Right lobe of liver (tissue), 6 donors: ENCODE measurements at regions not wholly inside any gene's neighbourhood (a gene's known extent, or its start where the extent isn't known, plus 50 kb on each side); places are given as distances from the start of the nearest gene placed in this dataset.

ENCODE experiments used
- ATAC-seq, 4 donors: fragments of 200-7000 bp; cut with Tn5 transposase; one replicate each; pipeline ENCODE4 v1.9.1; 2020; ENCODE audit warnings: mild to moderate bottlenecking in 4 of 4, moderate library complexity in 4 of 4
- DNase-seq, 3 donors: peaks; one replicate each; pipeline ENCODE4 v3.0.0-alpha.2; 2020
- H3K27ac ChIP-seq, 3 donors: fragments of 200-600 bp; one replicate each; pipeline ENCODE4 v1.8.0; 2022
- H3K27me3 ChIP-seq, 2 donors: fragments of 200-600 bp; one replicate each; pipeline ENCODE4 v1.8.0; 2022
- H3K36me3 ChIP-seq, 4 donors: fragments of 200-600 bp; sonication (generic) in 1 of 4; one replicate each; pipeline versions ENCODE4 v1.5.1 to v1.8.0; 2017 to 2022; ENCODE audit warnings: control low read depth in 1 of 4
- H3K4me1 ChIP-seq, 4 donors: fragments of 200-600 bp; sonication (generic) in 1 of 4; one replicate each; pipeline versions ENCODE4 v1.5.1 to v1.8.0; 2017 to 2022; ENCODE audit warnings: control low read depth in 1 of 4
- H3K4me3 ChIP-seq, 3 donors: fragments of 200-600 bp; one replicate each; pipeline ENCODE4 v1.8.0; 2022
- H3K9me3 ChIP-seq, 4 donors: fragments of 200-600 bp; sonication (generic) in 1 of 4; one replicate each; pipeline versions ENCODE4 v1.5.1 to v1.8.0; 2017 to 2022; ENCODE audit warnings: control low read depth in 1 of 4
- POLR2A ChIP-seq: fragments of 450-650 bp; IDR thresholded peaks from one replicate; pipeline ENCODE4 v1.6.1; 2017; ENCODE audit warnings: antibody characterized with exemption, mild to moderate bottlenecking
- WGBS: methylation state at CpG from one replicate; pipeline ENCODE4 v1.1.6; 2018; ENCODE audit warnings: low coverage, low lambda C conversion rate; ENCODE audit not compliant: insufficient coverage; ENCODE audit errors: missing lambda C conversion rate; 5-methylcytosine and 5-hydroxymethylcytosine counted together
- intact Hi-C, 2 donors: fragments of 100-400 bp; cut with DNase I; formaldehyde crosslinking; loops; one replicate each; pipeline versions ENCODE4 v1.11.2 to v1.14.1; 2022
- TF ChIP-seq, protein P1 (sequence below), 4 donors: fragments of 200-600 bp in 3 of 4; fragments of 450-650 bp in 1 of 4; IDR thresholded peaks; one replicate each; pipeline versions ENCODE4 v1.5.1 to v1.8.0; 2016 to 2022; ENCODE audit warnings: antibody characterized with exemption in 4 of 4, mild to moderate bottlenecking in 2 of 4
- donor health status: DM: no; HTN: yes; CAD: no.
- donor health status: DM: no; HTN: no; CAD: no.
- donor health status: DM: no; HTN: no; CAD: no.
- donor health status: DM: no; HTN: yes; CAD: no.
- donor health status: DM: no; HTN: yes; CAD: no.

GRCh38 chr1:37130221-37130948, 96.1 kb upstream of the GRIK3 start:
- peaks cover 0 to 5% of the 10 kb centered on the region in 2 donors for H3K27me3 ChIP-seq
- TF ChIP-seq, protein P1, sequence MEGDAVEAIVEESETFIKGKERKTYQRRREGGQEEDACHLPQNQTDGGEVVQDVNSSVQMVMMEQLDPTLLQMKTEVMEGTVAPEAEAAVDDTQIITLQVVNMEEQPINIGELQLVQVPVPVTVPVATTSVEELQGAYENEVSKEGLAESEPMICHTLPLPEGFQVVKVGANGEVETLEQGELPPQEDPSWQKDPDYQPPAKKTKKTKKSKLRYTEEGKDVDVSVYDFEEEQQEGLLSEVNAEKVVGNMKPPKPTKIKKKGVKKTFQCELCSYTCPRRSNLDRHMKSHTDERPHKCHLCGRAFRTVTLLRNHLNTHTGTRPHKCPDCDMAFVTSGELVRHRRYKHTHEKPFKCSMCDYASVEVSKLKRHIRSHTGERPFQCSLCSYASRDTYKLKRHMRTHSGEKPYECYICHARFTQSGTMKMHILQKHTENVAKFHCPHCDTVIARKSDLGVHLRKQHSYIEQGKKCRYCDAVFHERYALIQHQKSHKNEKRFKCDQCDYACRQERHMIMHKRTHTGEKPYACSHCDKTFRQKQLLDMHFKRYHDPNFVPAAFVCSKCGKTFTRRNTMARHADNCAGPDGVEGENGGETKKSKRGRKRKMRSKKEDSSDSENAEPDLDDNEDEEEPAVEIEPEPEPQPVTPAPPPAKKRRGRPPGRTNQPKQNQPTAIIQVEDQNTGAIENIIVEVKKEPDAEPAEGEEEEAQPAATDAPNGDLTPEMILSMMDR (IDR thresholded peaks at IDR 0.05): no peak
- TF ChIP-seq POLR2A: no peak

GRCh38 chr1:37131281-37131680, 97.0 kb upstream of the GRIK3 start:
- intact Hi-C loops: no loop called here
- Histone ChIP-seq H3K27ac (no peak overlapping the region), H3K4me1 (no peaks in the 10 kb centered on the region), H3K36me3 (no peaks in the 10 kb centered on the region), H3K4me3 (no peak overlapping the region), H3K9me3 (no peaks in the 10 kb centered on the region), H3K27me3 (peaks cover 0 to 5% of the 10 kb centered on the region in 2 donors)
- 47% methylated on average over 5 of the region's 5 CpGs for WGBS
- no peak for DNase-seq
- ATAC-seq: no peak
- TF ChIP-seq, protein P1 (IDR thresholded peaks at IDR 0.05): no peak
- no peak for TF ChIP-seq POLR2A

More at GRCh38 chr1:37130221-37130948, 96.1 kb upstream of the GRIK3 start:
- Histone ChIP-seq H3K4me1 (no peaks in the 10 kb centered on the region), H3K4me3 (no peak overlapping the region), H3K27ac (no peak overlapping the region), H3K9me3 (no peaks in the 10 kb centered on the region), H3K36me3 (no peaks in the 10 kb centered on the region)
- ATAC-seq (no peak), DNase-seq (no peak)
- intact Hi-C loops: no loop called here
- 53% methylated on average over 5 of the region's 5 CpGs for WGBS

DNA sequence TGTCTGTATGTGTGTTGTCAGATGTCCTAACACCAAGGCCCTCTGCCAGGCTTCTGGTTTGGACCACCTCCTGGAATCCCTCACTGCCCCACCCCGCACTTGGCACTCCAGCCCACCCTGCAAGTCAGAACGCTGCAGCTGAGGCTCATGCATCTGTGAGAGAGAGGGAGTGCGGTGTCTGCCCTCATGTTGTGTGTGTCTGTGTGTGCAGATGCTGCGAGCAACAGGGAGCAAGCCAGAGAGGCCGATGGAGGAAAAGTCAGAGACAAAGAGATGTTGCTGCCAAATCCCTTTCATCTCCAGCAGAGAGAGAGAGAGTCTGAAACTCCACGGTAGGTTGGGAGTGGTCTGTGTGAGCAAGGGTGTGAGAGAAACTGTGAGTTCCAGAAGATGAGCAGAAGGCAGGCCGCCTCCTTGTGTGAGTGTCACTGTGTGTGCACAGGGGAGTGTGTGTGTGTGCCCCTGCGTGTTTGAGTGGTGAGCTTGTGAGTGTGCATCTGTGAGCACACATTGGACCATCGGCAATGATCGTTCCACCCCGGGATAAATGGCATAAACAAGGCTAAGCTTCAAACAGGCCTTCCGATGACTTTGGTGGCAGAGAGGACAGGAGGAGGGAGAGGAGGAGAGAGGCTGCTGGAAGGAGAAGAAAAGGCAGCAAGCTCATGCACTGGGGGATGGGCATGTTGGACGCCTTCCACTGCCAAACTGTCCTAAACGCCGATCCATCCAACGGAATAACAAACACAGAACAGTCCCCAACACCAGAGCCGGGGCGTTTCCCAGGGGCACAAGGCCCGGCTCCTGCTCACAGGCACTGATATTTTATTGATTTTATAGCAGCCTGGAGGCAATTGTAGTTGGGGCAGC, 99.2 kb upstream of the GRIK3 start:
- no peak for TF ChIP-seq POLR2A
- TF ChIP-seq, protein P1 (IDR thresholded peaks at IDR 0.05): no peak
- intact Hi-C loops: no loop called here
- Histone ChIP-seq H3K4me3 (no peak overlapping the region), H3K36me3 (no peaks in the 10 kb centered on the region), H3K27me3 (peaks cover 0 to 5% of the 10 kb centered on the region in 2 donors), H3K4me1 (no peaks in the 10 kb centered on the region), H3K27ac (no peak overlapping the region), H3K9me3 (no peaks in the 10 kb centered on the region)
- DNase-seq: no peak
- WGBS: 51% methylated on average over 16 of the region's 19 CpGs
- no peak for ATAC-seq

GRCh38 chr1:37134599-37134998, 100.3 kb upstream of the GRIK3 start:
- ATAC-seq (no peak), DNase-seq (no peak)
- Histone ChIP-seq H3K4me3 (no peak overlapping the region), H3K9me3 (no peaks in the 10 kb centered on the region), H3K27me3 (peaks cover 0 to 5% of the 10 kb centered on the region in 2 donors), H3K36me3 (no peaks in the 10 kb centered on the region), H3K27ac (no peak overlapping the region), H3K4me1 (no peaks in the 10 kb centered on the region)
- intact Hi-C loops: no loop called here
- WGBS: 68% methylated on average over 4 of the region's 4 CpGs
- no peak for TF ChIP-seq POLR2A
- TF ChIP-seq, protein P1 (IDR thresholded peaks at IDR 0.05): no peak
